ENCODE measurements at regions not wholly inside any gene's neighbourhood (a gene's known extent, or its start where the extent isn't known, plus 50 kb on each side); places are given as distances from the start of the nearest gene placed in this dataset.

DNA sequence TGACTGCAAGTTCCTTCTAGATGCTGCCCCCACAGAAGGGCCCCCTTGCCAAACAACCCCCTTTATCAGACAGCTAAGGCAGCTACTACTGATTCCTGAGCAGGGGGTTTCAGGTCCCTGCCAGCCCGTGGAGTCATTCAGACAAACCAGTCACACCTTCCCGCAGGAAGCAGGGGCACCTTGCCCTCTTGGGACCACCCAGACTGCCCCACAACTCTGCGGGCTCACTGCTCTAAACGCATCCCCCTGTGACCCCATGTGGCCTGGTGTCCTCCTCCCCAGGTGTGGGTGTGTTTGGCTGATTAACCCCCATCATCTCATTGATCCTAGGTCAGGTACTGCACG lies 298.9 kb downstream of the TCERG1L start:
- TF ChIP-seq CTCF (IDR thresholded peaks at IDR 0.05): no peak
- TF ChIP-seq POLR2A (IDR thresholded peaks at IDR 0.05): no peak
